ENCODE measurements at regions not wholly inside any gene's neighbourhood (a gene's known extent, or its start where the extent isn't known, plus 50 kb on each side); places are given as distances from the start of the nearest gene placed in this dataset.

- WGBS, 5 donors, result 48 to 72% (median 61%) methylated on average over 4 of the region's 4 CpGs
- peaks cover 0 to 17% (median 4%) of the 10 kb centered on the region in 8 donors for H3K9me3 ChIP-seq
- H3K27ac ChIP-seq, result no peak overlapping the region
- no peaks in the 10 kb centered on the region for H3K4me1 ChIP-seq
- TF ChIP-seq POLR2AphosphoS5 (IDR thresholded peaks at IDR 0.05) (no peak), CTCF (IDR thresholded peaks at IDR 0.05 in 8 of 11, conservative IDR thresholded peaks at IDR 0.05 in 3 of 11) (no peak), POLR2A (IDR thresholded peaks at IDR 0.05) (no peak)
- no peaks in the 10 kb centered on the region for H3K36me3 ChIP-seq
- DNase-seq, result no peak
- H3K4me3 ChIP-seq, result no peak overlapping the region
- intact Hi-C loops (cut with DNase I; ENCODE audit: low total_unique reads), result no loop called here
- no peaks in the 10 kb centered on the region for H3K27me3 ChIP-seq (replicated peaks in 1 of 7)
Observed at GRCh38 chr4:10811991-10812390, 127.4 kb upstream of the CLNK start.

DNA sequence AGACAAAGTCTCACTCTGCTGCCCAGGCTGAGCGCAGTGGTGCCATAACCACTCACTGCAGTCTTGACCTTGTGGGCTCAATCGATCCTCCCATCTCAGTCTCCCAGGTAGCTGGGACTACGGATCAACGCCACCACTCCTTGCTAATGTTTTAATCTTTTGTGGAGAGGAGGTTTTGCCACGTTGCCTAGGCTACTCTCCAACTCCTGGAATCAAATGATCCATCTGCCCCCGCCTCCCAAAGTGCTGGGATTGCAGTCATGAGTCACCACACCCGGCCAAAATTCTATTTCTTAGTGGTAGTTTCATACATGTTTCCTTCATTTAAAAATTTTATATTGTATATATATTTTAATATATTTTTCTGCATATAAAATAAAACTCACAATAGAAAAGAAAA, 125.8 kb upstream of the CLNK start:
- Histone ChIP-seq H3K9me3 (peaks cover 0 to 17% (median 4%) of the 10 kb centered on the region in 8 donors), H3K4me1 (no peaks in the 10 kb centered on the region), H3K36me3 (no peaks in the 10 kb centered on the region), H3K27ac (no peak overlapping the region), H3K4me3 (no peak overlapping the region), H3K27me3 (replicated peaks in 1 of 7) (no peaks in the 10 kb centered on the region)
- intact Hi-C loops (cut with DNase I; ENCODE audit: low total_unique reads), result no loop called here
- no peak for DNase-seq
- 85 to 95% (median 88%) methylated on average over 7 of the region's 7 CpGs for WGBS, 5 donors
- TF ChIP-seq CTCF (IDR thresholded peaks at IDR 0.05 in 8 of 11, conservative IDR thresholded peaks at IDR 0.05 in 3 of 11) (no peak), POLR2A (IDR thresholded peaks at IDR 0.05) (no peak), POLR2AphosphoS5 (IDR thresholded peaks at IDR 0.05) (no peak)

GRCh38 chr4:10809905-10810304, 125.3 kb upstream of the CLNK start:
- Histone ChIP-seq H3K4me3 (no peak overlapping the region), H3K36me3 (no peaks in the 10 kb centered on the region), H3K27ac (no peak overlapping the region), H3K9me3 (peaks cover 0 to 17% (median 4%) of the 10 kb centered on the region in 8 donors), H3K4me1 (no peaks in the 10 kb centered on the region), H3K27me3 (replicated peaks in 1 of 7) (no peaks in the 10 kb centered on the region)
- no peak for DNase-seq
- WGBS, 5 donors, result 80 to 88% (median 83%) methylated on average over 3 of the region's 3 CpGs
- intact Hi-C loops (cut with DNase I; ENCODE audit: low total_unique reads), result no loop called here
- TF ChIP-seq POLR2AphosphoS5 (IDR thresholded peaks at IDR 0.05), result no peak
- TF ChIP-seq CTCF (IDR thresholded peaks at IDR 0.05 in 8 of 11, conservative IDR thresholded peaks at IDR 0.05 in 3 of 11), result no peak
- TF ChIP-seq POLR2A (IDR thresholded peaks at IDR 0.05), result no peak

GRCh38 chr4:10808591-10808990, 124.0 kb upstream of the CLNK start:
- H3K9me3 ChIP-seq, result peaks cover 0 to 11% (median 3%) of the 10 kb centered on the region in 8 donors
- TF ChIP-seq POLR2A (IDR thresholded peaks at IDR 0.05) (no peak), POLR2AphosphoS5 (IDR thresholded peaks at IDR 0.05) (no peak), CTCF (IDR thresholded peaks at IDR 0.05 in 8 of 11, conservative IDR thresholded peaks at IDR 0.05 in 3 of 11) (no peak)
- H3K27ac ChIP-seq, result no peak overlapping the region
- no peaks in the 10 kb centered on the region for H3K36me3 ChIP-seq
- intact Hi-C loops (cut with DNase I; ENCODE audit: low total_unique reads), result no loop called here
- peaks cover 0 to 3% (median 0%) of the 10 kb centered on the region in 6 donors for H3K4me1 ChIP-seq
- H3K4me3 ChIP-seq, result no peak overlapping the region
- no peaks in the 10 kb centered on the region for H3K27me3 ChIP-seq (replicated peaks in 1 of 7)
- DNase-seq, result no peak
